SK-N-SH treated with all-trans-retinoic acid at 6 μM for 48 hours (cell line): ENCODE measurements at regions not wholly inside any gene's neighbourhood (a gene's known extent, or its start where the extent isn't known, plus 50 kb on each side); places are given as distances from the start of the nearest gene placed in this dataset.

Source experiments
- ATAC-seq: fragments of 200-7000 bp; cut with Tn5 transposase; 3 replicates; pipeline ENCODE4 v1.9.1; 2020; ENCODE audit warnings: mild to moderate bottlenecking, moderate library complexity
- ARNTL ChIP-seq: fragments of 450-650 bp; formaldehyde crosslinking; IDR thresholded peaks from 2 replicates; pipeline ENCODE4 v1.5.0; 2020; ENCODE audit warnings: low read depth, mild to moderate bottlenecking, moderate library complexity, borderline replicate concordance
- CREB5 ChIP-seq: fragments of 250-450 bp; sonication (Bioruptor Pico); IDR thresholded peaks from 2 replicates; pipeline ENCODE4 v1.5.1; 2020; ENCODE audit warnings: low read depth, mild to moderate bottlenecking, moderate library complexity
- CSDC2 ChIP-seq: fragments of 250-450 bp; sonication (Bioruptor Pico); IDR thresholded peaks from 2 replicates; pipeline ENCODE4 v1.5.0; 2020; ENCODE audit warnings: mild to moderate bottlenecking, moderate library complexity
- CSRNP3 ChIP-seq: fragments of 250-450 bp; sonication (Bioruptor Pico); IDR thresholded peaks from 2 replicates; pipeline ENCODE4 v1.5.1; 2021; ENCODE audit warnings: mild to moderate bottlenecking, moderate library complexity
- ESRRG ChIP-seq: fragments of 250-450 bp; sonication (Bioruptor Pico); IDR thresholded peaks from 2 replicates; pipeline ENCODE4 v1.6.1; 2021; ENCODE audit warnings: mild to moderate bottlenecking
- ISL1 ChIP-seq: fragments of 250-450 bp; sonication (Bioruptor Pico); IDR thresholded peaks from 2 replicates; pipeline ENCODE4 v2.1.2; 2022; ENCODE audit warnings: mild to moderate bottlenecking, moderate library complexity
- OSR1 ChIP-seq: fragments of 250-450 bp; sonication (Bioruptor Pico); IDR thresholded peaks from 2 replicates; pipeline ENCODE4 v1.8.0; 2022; ENCODE audit warnings: moderate library complexity, mild to moderate bottlenecking, inconsistent platforms
- PATZ1 ChIP-seq: fragments of 250-450 bp; sonication (Bioruptor Pico); IDR thresholded peaks from 2 replicates; pipeline ENCODE4 v1.8.0; 2020; ENCODE audit warnings: mild to moderate bottlenecking, moderate library complexity, borderline replicate concordance
- POU6F1 ChIP-seq: fragments of 250-450 bp; sonication (Bioruptor Pico); IDR thresholded peaks from 2 replicates; pipeline ENCODE4 v1.8.0; 2021; ENCODE audit warnings: low read depth, mild to moderate bottlenecking, moderate library complexity, borderline replicate concordance
- PPARA ChIP-seq: fragments of 250-450 bp; sonication (Bioruptor Pico); IDR thresholded peaks from 2 replicates; pipeline ENCODE4 v1.5.0; 2020; ENCODE audit warnings: mild to moderate bottlenecking, borderline replicate concordance
- RARB ChIP-seq: fragments of 250-450 bp; sonication (Bioruptor Pico); IDR thresholded peaks from 2 replicates; pipeline ENCODE4 v1.8.0; 2021; ENCODE audit warnings: mild to moderate bottlenecking, moderate library complexity
- SNAI2 ChIP-seq: fragments of 250-450 bp; sonication (Bioruptor Pico); IDR thresholded peaks from 2 replicates; pipeline ENCODE4 v1.5.0; 2020; ENCODE audit warnings: mild to moderate bottlenecking, moderate library complexity
- TCF4 ChIP-seq: fragments of 250-450 bp; sonication (Bioruptor Pico); IDR thresholded peaks from 2 replicates; pipeline ENCODE4 v1.8.0; 2021; ENCODE audit warnings: mild to moderate bottlenecking, moderate library complexity, borderline replicate concordance
- TSHZ2 ChIP-seq: fragments of 250-450 bp; sonication (Bioruptor Pico); IDR thresholded peaks from 2 replicates; pipeline ENCODE4 v1.5.0; 2020; ENCODE audit warnings: mild to moderate bottlenecking, moderate library complexity
- ZC3H10 ChIP-seq: fragments of 250-450 bp; sonication (Bioruptor Pico); IDR thresholded peaks from 2 replicates; pipeline ENCODE4 v1.5.1; 2021; ENCODE audit warnings: mild to moderate bottlenecking, moderate library complexity
- ZFP3 ChIP-seq: fragments of 250-450 bp; sonication (Bioruptor Pico); IDR thresholded peaks from 2 replicates; pipeline ENCODE4 v1.5.0; 2020; ENCODE audit warnings: mild to moderate bottlenecking, moderate library complexity
- ZFP30 ChIP-seq: fragments of 450-650 bp; formaldehyde crosslinking; IDR thresholded peaks from 2 replicates; pipeline ENCODE4 v1.5.0; 2022; ENCODE audit warnings: mild to moderate bottlenecking, moderate library complexity
- ZNF565 ChIP-seq: fragments of 450-650 bp; formaldehyde crosslinking; conservative IDR thresholded peaks from 2 replicates; pipeline ENCODE4 v1.5.0; 2020; ENCODE audit warnings: low read depth, mild to moderate bottlenecking, moderate library complexity
- ZNF8 ChIP-seq: fragments of 450-650 bp; formaldehyde crosslinking; IDR thresholded peaks from 2 replicates; pipeline ENCODE4 v1.5.0; 2020; ENCODE audit warnings: mild to moderate bottlenecking, moderate library complexity

GRCh38 chr20:52313341-52313963 lies 121.9 kb upstream of the ZFP64 start:
- peak; percentile 57 for ATAC-seq

GRCh38 chr20:52312132-52312729 lies 120.7 kb upstream of the ZFP64 start:
- TF ChIP-seq ZFP30 (CRISPR knock-in tag) (no peak), ZNF8 (no peak), TCF4 (peak; percentile 10; the same call in 1 of the 2 replicates), ISL1 (CRISPR knock-in tag) (peak; percentile 44; the same call in 1 of the 2 replicates)
- peak; percentile 71; the same call in 2 of the 3 replicates for ATAC-seq

More at GRCh38 chr20:52313341-52313963, 121.9 kb upstream of the ZFP64 start:
- TF ChIP-seq CREB5 (CRISPR knock-in tag) (no peak), POU6F1 (CRISPR knock-in tag) (no peak), OSR1 (CRISPR knock-in tag) (no peak), ZNF8 (0 out of 2 replicates have a peak, but pooled peaks have one; percentile 13), ESRRG (CRISPR knock-in tag) (no peak), PPARA (CRISPR knock-in tag) (no peak), ZNF565 (0 out of 2 replicates have a peak, but pooled peaks have one; percentile 21), ZFP30 (CRISPR knock-in tag) (no peak), ARNTL (CRISPR knock-in tag) (no peak), PATZ1 (no peak)

- no peak for ATAC-seq
- TF ChIP-seq ZFP3 (CRISPR knock-in tag): no peak
- no peak for TF ChIP-seq TCF4
- TF ChIP-seq CSDC2 (CRISPR knock-in tag): no peak
- no peak for TF ChIP-seq OSR1 (CRISPR knock-in tag)
- TF ChIP-seq TSHZ2 (CRISPR knock-in tag): no peak
- TF ChIP-seq ARNTL (CRISPR knock-in tag): no peak
- TF ChIP-seq POU6F1 (CRISPR knock-in tag): no peak
- TF ChIP-seq RARB (CRISPR knock-in tag): no peak
- no peak for TF ChIP-seq ISL1 (CRISPR knock-in tag)
Measured at GRCh38 chr20:52311209-52311794, 119.7 kb upstream of the ZFP64 start.

GRCh38 chr20:52309181-52309580 lies 117.6 kb upstream of the ZFP64 start:
- no peak for ATAC-seq
- TF ChIP-seq ZFP30 (CRISPR knock-in tag): no peak
- no peak for TF ChIP-seq ESRRG (CRISPR knock-in tag)
- TF ChIP-seq RARB (CRISPR knock-in tag): no peak
- no peak for TF ChIP-seq PATZ1
- TF ChIP-seq CSRNP3 (CRISPR knock-in tag): no peak
- no peak for TF ChIP-seq CREB5 (CRISPR knock-in tag)
- TF ChIP-seq SNAI2 (CRISPR knock-in tag): no peak
- no peak for TF ChIP-seq ZC3H10 (CRISPR knock-in tag)
